HG03025 (cell line): ENCODE measurements at regions not wholly inside any gene's neighbourhood (a gene's known extent, or its start where the extent isn't known, plus 50 kb on each side); places are given as distances from the start of the nearest gene placed in this dataset.

Experiments used
- ATAC-seq: cut with Tn5 transposase; IDR thresholded peaks from one replicate; pipeline ENCODE4 v1.9.1; 2021; ENCODE audit warnings: mild to moderate bottlenecking, moderate library complexity; ENCODE audit not compliant: unreplicated experiment, low FRiP score

DNA sequence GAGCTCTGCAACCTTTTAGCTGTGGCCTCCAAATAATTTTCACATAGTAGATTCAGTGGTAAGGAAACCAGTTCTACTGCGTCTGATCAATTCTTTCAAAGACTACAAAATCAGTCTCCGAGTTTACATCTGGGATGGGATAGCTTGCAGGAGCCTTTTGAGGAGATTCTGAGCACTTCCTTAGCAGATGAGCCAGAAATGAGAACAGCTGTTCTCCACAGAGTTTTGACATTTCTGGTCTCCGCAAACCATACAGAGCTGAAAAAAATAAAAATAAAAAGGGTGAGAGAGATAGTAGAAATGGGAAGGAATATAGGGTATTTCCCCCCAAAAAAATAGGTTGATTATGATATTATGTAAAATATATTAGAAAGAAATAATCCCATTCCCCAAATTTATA, 119.3 kb downstream of the LYPLAL1 start:
- ATAC-seq = no peak

- no peak for ATAC-seq
Observed at GRCh38 chr1:219292341-219292740, 118.7 kb downstream of the LYPLAL1 start.

DNA sequence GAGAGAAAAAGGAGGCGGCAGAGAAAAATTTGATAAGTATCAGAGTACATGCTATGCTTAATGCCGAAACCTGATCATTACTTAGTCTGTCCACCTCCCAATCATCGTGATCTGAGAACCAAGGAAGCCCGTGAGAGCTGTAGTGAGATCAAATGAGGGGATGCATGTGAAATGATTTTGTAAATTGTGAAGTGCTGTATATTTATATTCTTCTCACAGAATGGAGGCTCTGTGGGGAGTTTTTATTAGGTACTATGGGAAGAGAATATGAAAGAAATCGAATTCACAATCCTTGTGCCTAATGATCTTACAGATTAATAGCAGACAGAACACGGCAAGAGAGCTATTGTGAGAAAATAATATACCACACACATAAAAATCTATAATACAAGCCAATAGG, 115.5 kb downstream of the LYPLAL1 start:
- no peak for ATAC-seq

- no peak for ATAC-seq
Observed at GRCh38 chr1:219283541-219283940, 109.9 kb downstream of the LYPLAL1 start.

GRCh38 chr1:219281831-219282230, 108.2 kb downstream of the LYPLAL1 start:
- no peak for ATAC-seq

DNA sequence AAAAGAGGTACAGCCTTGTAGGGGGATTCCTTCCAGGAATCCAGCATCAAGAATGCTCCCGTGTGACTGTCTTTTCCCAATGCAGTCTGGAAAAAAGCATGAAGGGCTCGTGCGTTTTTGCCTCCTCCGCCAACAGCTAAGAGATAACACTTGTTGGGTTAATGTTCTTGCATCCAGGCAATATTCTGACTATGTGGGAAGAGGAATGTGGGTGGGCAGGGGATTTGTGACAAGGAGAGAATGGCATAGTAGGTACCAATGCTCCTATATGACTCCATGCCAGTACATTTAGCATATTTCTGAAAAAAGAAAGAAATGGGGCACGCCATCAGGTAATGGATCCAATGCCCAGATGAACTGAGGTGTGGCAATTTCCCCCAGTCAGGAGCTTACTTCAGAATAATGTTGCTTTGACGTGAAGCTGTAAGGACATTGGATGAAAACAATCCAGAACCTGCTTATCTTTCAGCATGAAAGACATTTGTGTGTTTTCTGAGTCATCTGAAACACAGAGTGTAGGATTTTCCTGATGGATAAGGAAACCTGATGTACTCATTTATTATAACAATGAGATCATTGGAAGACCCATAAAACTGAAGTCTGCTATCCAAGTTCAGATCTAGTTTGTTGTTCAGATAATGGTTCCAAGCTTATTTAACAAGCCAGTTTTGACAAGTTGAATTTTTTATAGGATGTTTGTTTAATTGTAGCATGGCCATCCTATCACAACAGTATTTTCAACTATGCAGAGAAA, 105.5 kb downstream of the LYPLAL1 start:
- no peak for ATAC-seq

- no peak for ATAC-seq
Observed at GRCh38 chr1:219278288-219278687, 104.6 kb downstream of the LYPLAL1 start.

- no peak for ATAC-seq
Observed at GRCh38 chr1:219277304-219278105, 103.8 kb downstream of the LYPLAL1 start.

- no peak for ATAC-seq
Observed at GRCh38 chr1:219276049-219276738, 102.5 kb downstream of the LYPLAL1 start.

DNA sequence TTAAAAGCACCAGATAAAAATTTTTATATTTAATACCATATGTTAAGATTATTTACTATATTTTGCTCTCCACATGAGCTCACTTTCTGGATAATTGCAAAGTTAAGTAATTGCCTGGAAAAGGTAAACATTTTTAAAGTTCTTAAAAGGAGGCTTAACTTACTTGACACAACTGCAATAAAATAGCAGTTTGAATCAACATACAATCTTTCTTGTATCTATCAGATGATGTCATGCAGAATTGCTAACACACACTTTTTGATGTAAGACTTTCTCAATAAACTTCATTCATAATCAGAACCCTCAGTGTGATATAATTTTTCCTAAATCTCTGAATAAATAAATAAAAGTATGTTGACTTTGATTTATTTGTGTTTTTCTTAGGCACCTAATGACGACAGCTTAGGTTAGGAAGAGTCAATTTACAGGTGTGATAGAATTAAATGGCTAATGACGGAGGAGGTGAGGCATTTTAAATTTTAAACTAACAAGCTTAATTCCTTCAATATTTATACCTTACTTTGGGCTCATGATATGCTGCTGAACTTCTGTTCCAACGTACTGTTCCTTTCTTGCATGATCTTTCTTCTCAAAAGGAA, 99.5 kb downstream of the LYPLAL1 start:
- ATAC-seq = no peak

DNA sequence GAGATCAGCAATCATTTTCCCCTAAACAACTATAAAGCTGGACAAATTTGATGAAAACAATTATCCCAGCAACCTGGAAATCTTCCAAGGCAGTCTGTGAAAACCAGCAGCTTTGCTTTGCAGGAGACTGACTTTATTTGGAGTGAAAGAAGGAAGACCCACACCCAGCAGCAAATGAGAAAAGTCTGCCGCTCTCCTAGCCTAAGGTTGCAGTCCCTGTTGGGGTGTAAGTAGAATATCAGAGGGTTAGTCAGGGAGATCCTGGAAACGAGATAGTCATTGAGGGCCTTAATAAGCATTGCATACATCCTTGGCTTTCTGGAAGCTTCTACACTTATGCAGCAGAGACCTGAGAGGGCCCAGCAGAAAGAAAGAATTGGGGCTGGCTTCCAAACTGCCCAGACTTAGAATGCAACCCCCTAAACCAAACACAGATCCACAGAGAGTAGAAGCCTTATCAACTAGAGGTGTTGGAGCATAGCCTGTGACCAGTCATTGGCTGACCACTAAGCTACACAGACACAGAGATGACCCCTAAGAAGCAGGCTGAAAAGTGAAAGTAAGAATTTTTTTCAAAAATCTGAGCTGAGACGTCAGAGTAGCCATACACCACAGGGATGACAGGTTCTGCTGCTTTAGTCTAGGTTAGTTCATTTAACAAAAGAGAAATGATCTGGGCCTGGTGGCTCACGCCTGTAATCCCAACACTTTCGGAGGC, 98.3 kb downstream of the LYPLAL1 start:
- no peak for ATAC-seq

DNA sequence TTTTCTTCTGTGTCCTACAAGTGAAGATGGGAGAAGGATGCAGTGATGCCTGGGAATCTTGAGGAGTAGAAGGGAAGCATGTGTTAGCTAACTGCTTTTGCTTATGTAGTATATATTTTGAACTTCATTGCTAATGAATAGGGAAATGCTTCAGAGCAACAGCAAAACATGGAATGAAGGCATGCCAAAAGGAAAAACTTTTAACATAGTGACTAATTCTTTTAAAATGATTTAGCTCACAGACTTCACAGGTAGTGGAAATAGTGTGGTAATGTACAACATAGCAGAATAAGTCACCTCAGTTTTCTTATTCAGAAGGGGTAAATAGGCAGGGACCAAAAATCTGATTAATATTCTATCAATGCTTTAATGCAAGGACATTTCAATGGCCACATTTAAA, 95.5 kb downstream of the LYPLAL1 start:
- ATAC-seq = no peak

GRCh38 chr1:219266524-219266923, 92.8 kb downstream of the LYPLAL1 start:
- ATAC-seq = no peak

DNA sequence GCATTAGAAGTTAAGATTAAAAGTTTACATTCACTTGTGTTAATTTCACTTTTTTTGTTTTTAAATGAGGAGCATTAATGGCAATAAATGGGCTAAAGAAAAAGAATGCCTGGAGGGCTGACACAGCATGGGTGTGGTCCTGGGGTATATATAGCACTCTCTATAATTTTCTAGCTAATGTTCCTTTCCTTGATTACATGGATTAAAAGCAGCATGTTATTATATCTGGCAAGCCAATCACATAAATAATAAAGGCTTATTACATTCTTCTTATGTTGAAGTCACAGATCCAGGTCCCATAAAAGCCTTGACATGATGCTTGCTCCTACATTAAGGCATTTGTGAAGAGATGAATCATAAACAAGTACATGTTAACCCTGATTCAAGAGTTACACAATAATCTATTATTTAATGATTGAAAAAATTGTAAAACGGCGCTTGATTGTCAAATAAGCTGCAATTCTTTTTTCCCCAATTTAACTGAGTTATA, 91.4 kb downstream of the LYPLAL1 start:
- no peak for ATAC-seq

DNA sequence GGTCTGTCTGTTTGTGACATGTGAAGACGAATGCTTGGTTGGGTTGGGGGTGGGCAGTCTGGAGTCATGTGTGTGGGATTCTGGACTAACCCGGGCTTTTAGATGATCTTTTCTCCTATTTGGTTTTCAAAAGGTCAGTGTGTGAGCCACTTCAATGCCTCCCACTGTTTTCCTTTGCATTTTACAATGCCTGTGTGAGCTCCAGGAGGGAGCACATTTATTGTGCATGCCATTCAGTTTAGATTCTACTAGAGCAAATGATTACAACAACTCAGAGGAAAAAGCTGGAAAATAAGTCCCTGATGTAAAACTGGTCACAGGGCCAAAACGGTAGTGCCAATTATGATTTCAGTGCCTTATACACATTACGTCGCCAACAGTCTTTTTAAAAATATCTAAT, 90.9 kb downstream of the LYPLAL1 start:
- no peak for ATAC-seq
